ENCODE measurements at regions not wholly inside any gene's neighbourhood (a gene's known extent, or its start where the extent isn't known, plus 50 kb on each side); places are given as distances from the start of the nearest gene placed in this dataset.

- no peak for TF ChIP-seq SP1 (IDR thresholded peaks at IDR 0.05; ENCODE audit: low read depth, low read length)
- TF ChIP-seq FOXK2 (IDR thresholded peaks at IDR 0.05): no peak
- no peak for TF ChIP-seq RBBP5 (conservative IDR thresholded peaks at IDR 0.05)
- no peak for TF ChIP-seq GATAD2B (conservative IDR thresholded peaks at IDR 0.05; ENCODE audit: low read depth)
- TF ChIP-seq NRF1 (conservative IDR thresholded peaks at IDR 0.05; ENCODE audit: low read depth, low read length): no peak
- TF ChIP-seq CTCF (IDR thresholded peaks at IDR 0.05 in 2 of 3, conservative IDR thresholded peaks at IDR 0.05 in 1 of 3; ENCODE audit: control insufficient read depth in 2 of 3, extremely low read depth in 1 of 3, insufficient read depth in 1 of 3, low read depth in 3 of 3, low read length in 3 of 3): no peak
- TF ChIP-seq EGR1 (IDR thresholded peaks at IDR 0.05; ENCODE audit: borderline replicate concordance in 1 of 2, low read depth in 2 of 2, low read length in 2 of 2): no peak
- no peak for TF ChIP-seq MTA2 (IDR thresholded peaks at IDR 0.05; ENCODE audit: low read depth)
- no peak for TF ChIP-seq NBN (IDR thresholded peaks at IDR 0.05)
- TF ChIP-seq CHD1 (IDR thresholded peaks at IDR 0.05; ENCODE audit: low read depth, low read length): no peak
These were observed 95.1 kb upstream of the CNTN1 start for GRCh38 chr12:40597133-40597532.

All from GM12878 (cell line).